Activated CD8-positive, alpha-beta T cell treated with anti-CD3 and anti-CD28 coated beads for 36 hours (primary cell): ENCODE measurements at regions not wholly inside any gene's neighbourhood (a gene's known extent, or its start where the extent isn't known, plus 50 kb on each side); places are given as distances from the start of the nearest gene placed in this dataset.

Experiments
- ATAC-seq: fragments of 200-7000 bp; cut with Tn5 transposase; one replicate; pipeline ENCODE4 v1.10.0; 2021; ENCODE audit warnings: mild to moderate bottlenecking, moderate library complexity
- CTCF ChIA-PET: fragments of 350-600 bp; sonication (Branson Sonifier 250); formaldehyde crosslinking; loops from one replicate; lab custom pipeline; 2021; ENCODE audit warnings: antibody characterized with exemption; lab: Charles Lee
- POLR2A ChIA-PET: fragments of 350-600 bp; sonication (Branson Sonifier 250); formaldehyde crosslinking; loops from one replicate; lab custom pipeline; 2021; ENCODE audit warnings: antibody characterized with exemption; lab: Charles Lee
- DNase-seq: peaks from one replicate; pipeline ENCODE4 v3.0.0-alpha.2; 2020
- H3K27ac Mint-ChIP-seq: one replicate; pipeline ENCODE4 v1.8.0; 2021; ENCODE audit warnings: mild to moderate bottlenecking, mixed read lengths
- H3K27me3 Mint-ChIP-seq: one replicate; pipeline ENCODE4 v1.8.0; 2021; ENCODE audit warnings: mixed read lengths
- H3K36me3 Mint-ChIP-seq: one replicate; pipeline ENCODE4 v1.8.0; 2021; ENCODE audit warnings: low read depth, mixed read lengths
- H3K4me1 Mint-ChIP-seq: one replicate; pipeline ENCODE4 v1.8.0; 2021; ENCODE audit warnings: low read depth, mixed read lengths
- H3K4me3 Mint-ChIP-seq: one replicate; pipeline ENCODE4 v1.8.0; 2021; ENCODE audit warnings: mild to moderate bottlenecking, moderate library complexity, mixed read lengths
- H3K9me3 Mint-ChIP-seq: one replicate; pipeline ENCODE4 v1.8.0; 2021; ENCODE audit warnings: mixed read lengths
- intact Hi-C: fragments of 100-400 bp; cut with micrococcal nuclease; formaldehyde crosslinking; loops from one replicate; pipeline ENCODE4 v1.10.0; 2022
- TF ChIP-seq, protein P1 (sequence below): fragments of 200-600 bp; IDR thresholded peaks from one replicate; pipeline ENCODE4 v1.8.0; 2022; ENCODE audit warnings: antibody characterized with exemption, mild to moderate bottlenecking

- H3K9me3 Mint-ChIP-seq: peaks cover 3% of the 10 kb centered on the region
- H3K4me1 Mint-ChIP-seq: no peaks in the 10 kb centered on the region
- no peak overlapping the region for H3K27ac Mint-ChIP-seq
- ChIA-PET POLR2A (interaction anchor here (0.6 kb wide), 1 partner anchor 222 kb away, joined by 4 read pairs; no protein-coding TSS in a partner anchor), CTCF (no interaction called here)
- TF ChIP-seq, protein P1, sequence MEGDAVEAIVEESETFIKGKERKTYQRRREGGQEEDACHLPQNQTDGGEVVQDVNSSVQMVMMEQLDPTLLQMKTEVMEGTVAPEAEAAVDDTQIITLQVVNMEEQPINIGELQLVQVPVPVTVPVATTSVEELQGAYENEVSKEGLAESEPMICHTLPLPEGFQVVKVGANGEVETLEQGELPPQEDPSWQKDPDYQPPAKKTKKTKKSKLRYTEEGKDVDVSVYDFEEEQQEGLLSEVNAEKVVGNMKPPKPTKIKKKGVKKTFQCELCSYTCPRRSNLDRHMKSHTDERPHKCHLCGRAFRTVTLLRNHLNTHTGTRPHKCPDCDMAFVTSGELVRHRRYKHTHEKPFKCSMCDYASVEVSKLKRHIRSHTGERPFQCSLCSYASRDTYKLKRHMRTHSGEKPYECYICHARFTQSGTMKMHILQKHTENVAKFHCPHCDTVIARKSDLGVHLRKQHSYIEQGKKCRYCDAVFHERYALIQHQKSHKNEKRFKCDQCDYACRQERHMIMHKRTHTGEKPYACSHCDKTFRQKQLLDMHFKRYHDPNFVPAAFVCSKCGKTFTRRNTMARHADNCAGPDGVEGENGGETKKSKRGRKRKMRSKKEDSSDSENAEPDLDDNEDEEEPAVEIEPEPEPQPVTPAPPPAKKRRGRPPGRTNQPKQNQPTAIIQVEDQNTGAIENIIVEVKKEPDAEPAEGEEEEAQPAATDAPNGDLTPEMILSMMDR: no peak
- H3K36me3 Mint-ChIP-seq: no peaks in the 10 kb centered on the region
- ATAC-seq (no peak), DNase-seq (no peak)
- intact Hi-C loops: no loop called here
- H3K27me3 Mint-ChIP-seq: no peaks in the 10 kb centered on the region
- H3K4me3 Mint-ChIP-seq: no peak overlapping the region
Measured at GRCh38 chr14:53605562-53605961, 351.1 kb downstream of the BMP4 start.

DNA sequence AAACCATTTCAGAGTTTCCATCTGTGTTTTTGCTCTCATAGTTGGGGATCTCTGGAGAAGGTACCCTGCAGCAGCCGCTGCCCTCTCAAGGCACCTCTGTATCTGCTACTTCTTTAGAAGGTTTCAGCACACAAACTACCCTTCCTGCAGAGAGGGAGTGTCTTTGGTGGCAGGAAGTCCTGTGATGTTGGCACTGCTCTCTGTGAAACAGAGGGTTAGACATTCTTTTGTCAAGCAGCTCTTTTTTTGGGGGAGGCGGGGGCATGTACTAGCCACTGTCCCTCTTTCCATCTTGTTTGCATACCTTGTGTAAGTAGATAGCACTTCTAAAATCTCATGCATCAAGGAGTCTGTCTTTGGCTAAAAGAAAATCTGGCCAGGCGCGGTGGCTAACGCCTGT, 352.6 kb downstream of the BMP4 start:
- intact Hi-C loops: no loop called here
- TF ChIP-seq, protein P1: no peak
- CTCF ChIA-PET: no interaction called here
- H3K4me3 Mint-ChIP-seq: no peak overlapping the region
- no peak overlapping the region for H3K27ac Mint-ChIP-seq
- H3K4me1 Mint-ChIP-seq: no peaks in the 10 kb centered on the region
- H3K9me3 Mint-ChIP-seq: peaks cover 3% of the 10 kb centered on the region
- ATAC-seq: no peak
- H3K27me3 Mint-ChIP-seq: no peaks in the 10 kb centered on the region
- no peak for DNase-seq
- H3K36me3 Mint-ChIP-seq: no peaks in the 10 kb centered on the region
- POLR2A ChIA-PET: no interaction called here

DNA sequence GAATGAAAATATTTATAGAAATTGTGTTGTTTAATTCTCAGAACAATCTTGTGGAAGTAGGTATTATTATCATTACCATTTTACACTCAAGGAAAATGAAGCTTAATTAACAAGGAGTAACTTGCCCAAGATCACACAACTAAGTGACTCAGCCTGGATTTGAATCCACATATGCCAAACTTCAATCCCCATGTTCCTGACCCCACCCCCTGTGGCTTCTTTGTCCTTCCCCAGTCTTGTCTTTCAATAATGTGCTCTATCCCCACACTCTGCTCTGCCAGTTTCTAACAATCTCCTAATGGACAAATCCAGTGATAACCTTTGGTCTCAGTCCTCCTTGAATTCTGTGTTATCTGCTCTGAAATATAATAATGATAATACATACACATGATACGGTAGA, 355.2 kb downstream of the BMP4 start:
- ChIA-PET POLR2A (no interaction called here), CTCF (no interaction called here)
- DNase-seq: no peak
- Mint-ChIP-seq H3K27me3 (no peaks in the 10 kb centered on the region), H3K36me3 (no peaks in the 10 kb centered on the region), H3K4me1 (no peaks in the 10 kb centered on the region), H3K27ac (no peak overlapping the region), H3K9me3 (peaks cover 3% of the 10 kb centered on the region), H3K4me3 (no peak overlapping the region)
- intact Hi-C loops: no loop called here
- TF ChIP-seq, protein P1: no peak
- ATAC-seq: no peak

- H3K4me1 Mint-ChIP-seq: no peaks in the 10 kb centered on the region
- DNase-seq (no peak), ATAC-seq (no peak)
- peaks cover 5% of the 10 kb centered on the region for H3K9me3 Mint-ChIP-seq
- H3K4me3 Mint-ChIP-seq: no peak overlapping the region
- TF ChIP-seq, protein P1: no peak
- no peaks in the 10 kb centered on the region for H3K27me3 Mint-ChIP-seq
- ChIA-PET CTCF (no interaction called here), POLR2A (no interaction called here)
- H3K36me3 Mint-ChIP-seq: no peaks in the 10 kb centered on the region
- intact Hi-C loops: no loop called here
- no peak overlapping the region for H3K27ac Mint-ChIP-seq
Measured at GRCh38 chr14:53599221-53599945, 357.2 kb downstream of the BMP4 start.

- Mint-ChIP-seq H3K36me3 (no peaks in the 10 kb centered on the region), H3K27ac (no peak overlapping the region), H3K4me3 (no peak overlapping the region), H3K4me1 (no peaks in the 10 kb centered on the region), H3K27me3 (no peaks in the 10 kb centered on the region), H3K9me3 (peaks cover 3% of the 10 kb centered on the region)
- intact Hi-C loops: no loop called here
- TF ChIP-seq, protein P1: no peak
- ChIA-PET POLR2A (no interaction called here), CTCF (no interaction called here)
- DNase-seq: no peak
- ATAC-seq: no peak
Measured at GRCh38 chr14:53596853-53597525, 359.6 kb downstream of the BMP4 start.
